Mesendoderm (in vitro differentiated cells): ENCODE measurements at regions not wholly inside any gene's neighbourhood (a gene's known extent, or its start where the extent isn't known, plus 50 kb on each side); places are given as distances from the start of the nearest gene placed in this dataset.

Source experiments
- DNase-seq: peaks from one replicate; pipeline ENCODE4 v3.0.0; 2013
- H2AK5ac ChIP-seq: 2 replicates; pipeline ENCODE4 v1.6.1; 2013; ENCODE audit warnings: low read length, inconsistent platforms
- H2BK120ac ChIP-seq: 2 replicates; pipeline ENCODE4 v1.6.1; 2013; ENCODE audit warnings: low read depth, mild to moderate bottlenecking, low read length, moderate library complexity, mixed read lengths
- H2BK15ac ChIP-seq: replicated peaks from 2 replicates; pipeline ENCODE4 v1.6.1; 2013; ENCODE audit warnings: low read depth, mild to moderate bottlenecking, moderate library complexity
- H2BK5ac ChIP-seq: 2 replicates; pipeline ENCODE4 v1.6.1; 2013; ENCODE audit warnings: low read length, inconsistent platforms
- H3K18ac ChIP-seq: 2 replicates; pipeline ENCODE4 v1.6.1; 2013; ENCODE audit warnings: mild to moderate bottlenecking, low read length, mixed read lengths
- H3K23ac ChIP-seq: one replicate; pipeline ENCODE4 v1.6.1; 2013; ENCODE audit warnings: low read length
- H3K27ac ChIP-seq: 2 replicates; pipeline ENCODE4 v1.5.1; 2013; ENCODE audit warnings: low read depth, mild to moderate bottlenecking, inconsistent platforms, low read length, moderate library complexity
- H3K27me3 ChIP-seq: 2 replicates; pipeline ENCODE4 v1.6.1; 2013; ENCODE audit warnings: low read length, control low read depth, mild to moderate bottlenecking, inconsistent platforms; ENCODE audit not compliant: insufficient read depth, poor library complexity
- H3K36me3 ChIP-seq: 2 replicates; pipeline ENCODE4 v1.6.1; 2013; ENCODE audit warnings: low read length, inconsistent platforms; ENCODE audit not compliant: control insufficient read depth, insufficient read depth
- H3K4ac ChIP-seq: one replicate; pipeline ENCODE4 v1.6.1; 2013; ENCODE audit warnings: low read depth, mild to moderate bottlenecking, low read length, moderate library complexity
- H3K4me1 ChIP-seq: 2 replicates; pipeline ENCODE4 v1.6.1; 2013; ENCODE audit warnings: low read depth, low read length, inconsistent platforms; ENCODE audit not compliant: control insufficient read depth
- H3K4me2 ChIP-seq: 2 replicates; pipeline ENCODE4 v1.6.1; 2013; ENCODE audit warnings: low read length
- H3K4me3 ChIP-seq: 2 replicates; pipeline ENCODE4 v1.5.1; 2013; ENCODE audit warnings: mild to moderate bottlenecking, low read length
- H3K56ac ChIP-seq: one replicate; pipeline ENCODE4 v1.6.1; 2013; ENCODE audit warnings: low read length
- H3K79me1 ChIP-seq: 2 replicates; pipeline ENCODE4 v1.6.1; 2013; ENCODE audit warnings: low read length, inconsistent platforms
- H3K79me2 ChIP-seq: 2 replicates; pipeline ENCODE4 v1.6.1; 2013; ENCODE audit warnings: mild to moderate bottlenecking, low read length; ENCODE audit not compliant: control insufficient read depth, insufficient read depth
- H3K9ac ChIP-seq: 2 replicates; pipeline ENCODE4 v1.6.1; 2013; ENCODE audit warnings: low read length, inconsistent platforms
- H4K5ac ChIP-seq: one replicate; pipeline ENCODE4 v1.6.1; 2013; ENCODE audit warnings: low read length
- H4K8ac ChIP-seq: one replicate; pipeline ENCODE4 v1.6.1; 2013; ENCODE audit warnings: low read depth, mild to moderate bottlenecking, control low read depth, low read length, moderate library complexity
- WGBS: extraction: QIAGEN DNeasy Blood & Tissue Kit; methylation state at CpG from one replicate; pipeline ENCODE4 v1.1.7; 2013; ENCODE audit warnings: low lambda C conversion rate, missing lambda C conversion rate; ENCODE audit not compliant: insufficient coverage; ENCODE audit errors: extremely low coverage; 5-methylcytosine and 5-hydroxymethylcytosine counted together

- H3K4me3 ChIP-seq, result no peak overlapping the region
- no peaks in the 10 kb centered on the region for H3K27me3 ChIP-seq
- no peak overlapping the region for H3K27ac ChIP-seq
- WGBS, result no CpG with 5 or more reads among the region's 1 CpG
- no peak overlapping the region for H3K23ac ChIP-seq
- no peaks in the 10 kb centered on the region for H3K79me2 ChIP-seq
- H3K4me1 ChIP-seq, result no peaks in the 10 kb centered on the region
- no peak overlapping the region for H2BK15ac ChIP-seq
- no peak overlapping the region for H3K18ac ChIP-seq
- no peak for DNase-seq
- no peak overlapping the region for H3K4me2 ChIP-seq
- no peaks in the 10 kb centered on the region for H3K36me3 ChIP-seq
- H3K4ac ChIP-seq, result no peak overlapping the region
- no peak overlapping the region for H3K56ac ChIP-seq
- H2BK120ac ChIP-seq, result no peak overlapping the region
- H2AK5ac ChIP-seq, result no peak overlapping the region
- H3K9ac ChIP-seq, result no peak overlapping the region
- no peak overlapping the region for H4K5ac ChIP-seq
- no peaks in the 10 kb centered on the region for H3K79me1 ChIP-seq
- no peak overlapping the region for H4K8ac ChIP-seq
- no peak overlapping the region for H2BK5ac ChIP-seq
Observed at GRCh38 chr3:159163656-159164055, 361.8 kb downstream of the MFSD1 start.

GRCh38 chr3:159165961-159166360, 364.1 kb downstream of the MFSD1 start:
- Histone ChIP-seq H3K23ac (no peak overlapping the region), H4K5ac (no peak overlapping the region), H3K79me2 (no peaks in the 10 kb centered on the region), H3K4me3 (no peak overlapping the region), H4K8ac (no peak overlapping the region), H3K18ac (no peak overlapping the region), H2BK15ac (no peak overlapping the region), H2BK5ac (no peak overlapping the region), H3K27ac (no peak overlapping the region), H3K56ac (no peak overlapping the region), H3K9ac (no peak overlapping the region), H3K4me1 (no peaks in the 10 kb centered on the region), H3K4me2 (no peak overlapping the region), H2BK120ac (no peak overlapping the region), H3K36me3 (no peaks in the 10 kb centered on the region), H2AK5ac (no peak overlapping the region), H3K27me3 (no peaks in the 10 kb centered on the region), H3K79me1 (no peaks in the 10 kb centered on the region), H3K4ac (no peak overlapping the region)
- no peak for DNase-seq
- no CpG with 5 or more reads among the region's 3 CpGs for WGBS

- H3K9ac ChIP-seq, result no peak overlapping the region
- no peaks in the 10 kb centered on the region for H3K36me3 ChIP-seq
- no peaks in the 10 kb centered on the region for H3K4me1 ChIP-seq
- H2AK5ac ChIP-seq, result no peak overlapping the region
- no peak overlapping the region for H4K8ac ChIP-seq
- H2BK5ac ChIP-seq, result no peak overlapping the region
- no peak overlapping the region for H3K18ac ChIP-seq
- no peak overlapping the region for H3K27ac ChIP-seq
- no peaks in the 10 kb centered on the region for H3K79me1 ChIP-seq
- no peaks in the 10 kb centered on the region for H3K27me3 ChIP-seq
- no peaks in the 10 kb centered on the region for H3K79me2 ChIP-seq
- no peak overlapping the region for H3K23ac ChIP-seq
- H3K56ac ChIP-seq, result no peak overlapping the region
- no peak overlapping the region for H2BK15ac ChIP-seq
- WGBS, result no CpG with 5 or more reads among the region's 2 CpGs
- no peak for DNase-seq
- no peak overlapping the region for H3K4me2 ChIP-seq
- no peak overlapping the region for H2BK120ac ChIP-seq
- no peak overlapping the region for H3K4me3 ChIP-seq
- no peak overlapping the region for H4K5ac ChIP-seq
- no peak overlapping the region for H3K4ac ChIP-seq
Observed at GRCh38 chr3:159166899-159167586, 365.2 kb downstream of the MFSD1 start.

GRCh38 chr3:159168788-159169187, 366.9 kb downstream of the MFSD1 start:
- no peak overlapping the region for H4K8ac ChIP-seq
- H3K56ac ChIP-seq, result no peak overlapping the region
- WGBS, result no CpG with 5 or more reads among the region's 1 CpG

GRCh38 chr3:159169828-159170227, 368.0 kb downstream of the MFSD1 start:
- no peaks in the 10 kb centered on the region for H3K27me3 ChIP-seq
- H2BK120ac ChIP-seq, result no peak overlapping the region
- no peak overlapping the region for H3K4ac ChIP-seq
- no peaks in the 10 kb centered on the region for H3K4me1 ChIP-seq
- H3K9ac ChIP-seq, result no peak overlapping the region
- no peak overlapping the region for H3K27ac ChIP-seq
- H3K79me1 ChIP-seq, result no peaks in the 10 kb centered on the region
- no peak overlapping the region for H3K56ac ChIP-seq
- no peaks in the 10 kb centered on the region for H3K36me3 ChIP-seq
- DNase-seq, result no peak
- no peak overlapping the region for H3K4me3 ChIP-seq
- no peaks in the 10 kb centered on the region for H3K79me2 ChIP-seq
- H3K23ac ChIP-seq, result no peak overlapping the region
- H2AK5ac ChIP-seq, result no peak overlapping the region
- H4K8ac ChIP-seq, result no peak overlapping the region
- H3K18ac ChIP-seq, result no peak overlapping the region
- no peak overlapping the region for H2BK5ac ChIP-seq
- no peak overlapping the region for H3K4me2 ChIP-seq
- no peak overlapping the region for H2BK15ac ChIP-seq
- H4K5ac ChIP-seq, result no peak overlapping the region

More at GRCh38 chr3:159168788-159169187, 366.9 kb downstream of the MFSD1 start:
- Histone ChIP-seq H3K4me2 (no peak overlapping the region), H2BK120ac (no peak overlapping the region), H3K27me3 (no peaks in the 10 kb centered on the region), H3K4me1 (no peaks in the 10 kb centered on the region), H3K9ac (no peak overlapping the region), H3K36me3 (no peaks in the 10 kb centered on the region), H3K79me1 (no peaks in the 10 kb centered on the region), H3K23ac (no peak overlapping the region), H3K4me3 (no peak overlapping the region), H3K27ac (no peak overlapping the region), H3K79me2 (no peaks in the 10 kb centered on the region), H2BK5ac (no peak overlapping the region), H4K5ac (no peak overlapping the region), H2AK5ac (no peak overlapping the region), H3K18ac (no peak overlapping the region), H3K4ac (no peak overlapping the region), H2BK15ac (no peak overlapping the region)
- no peak for DNase-seq

GRCh38 chr3:159170436-159171003, 368.7 kb downstream of the MFSD1 start:
- no peaks in the 10 kb centered on the region for H3K79me1 ChIP-seq
- H3K27ac ChIP-seq, result no peak overlapping the region
- no peaks in the 10 kb centered on the region for H3K36me3 ChIP-seq
- H3K4me1 ChIP-seq, result no peaks in the 10 kb centered on the region
- no peak overlapping the region for H2BK120ac ChIP-seq
- no peak overlapping the region for H4K8ac ChIP-seq
- no peak overlapping the region for H3K4me2 ChIP-seq
- WGBS, result no CpG with 5 or more reads among the region's 4 CpGs
- H3K4ac ChIP-seq, result no peak overlapping the region
- no peak overlapping the region for H3K9ac ChIP-seq
- no peak overlapping the region for H2BK5ac ChIP-seq
- no peak for DNase-seq
- no peaks in the 10 kb centered on the region for H3K79me2 ChIP-seq
- H2AK5ac ChIP-seq, result no peak overlapping the region
- H3K23ac ChIP-seq, result no peak overlapping the region
- H3K4me3 ChIP-seq, result no peak overlapping the region
- no peak overlapping the region for H4K5ac ChIP-seq
- H3K27me3 ChIP-seq, result no peaks in the 10 kb centered on the region
- H2BK15ac ChIP-seq, result no peak overlapping the region
- H3K18ac ChIP-seq, result no peak overlapping the region
- no peak overlapping the region for H3K56ac ChIP-seq
